NCI-H2196 (cell line): ENCODE measurements at regions not wholly inside any gene's neighbourhood (a gene's known extent, or its start where the extent isn't known, plus 50 kb on each side); places are given as distances from the start of the nearest gene placed in this dataset.
"Not testable (repeated sequence)": the region's sequence is repeated elsewhere in the genome, so short reads cannot be mapped to it uniquely, and the experiment has no call there.

Source experiments
- DNase-seq: peaks from one replicate; lab custom pipeline; 2025; ENCODE audit not compliant: unreplicated experiment; lab: John Stamatoyannopoulos, UW

DNA sequence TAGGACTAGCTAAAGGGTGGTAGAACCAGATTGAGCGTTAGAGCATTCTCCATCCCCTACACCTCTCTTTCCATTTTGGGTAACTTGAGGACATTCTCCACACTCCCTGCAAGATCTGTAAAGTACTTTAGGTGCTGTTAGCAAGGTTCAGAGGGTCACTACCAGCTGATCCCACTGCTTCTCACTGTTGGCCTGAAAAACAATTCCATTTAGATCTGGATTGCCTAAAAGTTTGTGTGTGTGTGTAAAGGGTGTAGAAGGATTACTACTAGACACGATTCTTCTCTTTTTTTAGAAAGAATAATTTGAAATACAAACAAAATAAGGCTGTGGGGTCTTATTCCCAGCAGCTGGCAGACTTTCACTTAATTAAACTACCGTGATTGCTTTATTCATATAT is 95.1 kb upstream of the TMEM178A start:
- DNase-seq, result no peak

DNA sequence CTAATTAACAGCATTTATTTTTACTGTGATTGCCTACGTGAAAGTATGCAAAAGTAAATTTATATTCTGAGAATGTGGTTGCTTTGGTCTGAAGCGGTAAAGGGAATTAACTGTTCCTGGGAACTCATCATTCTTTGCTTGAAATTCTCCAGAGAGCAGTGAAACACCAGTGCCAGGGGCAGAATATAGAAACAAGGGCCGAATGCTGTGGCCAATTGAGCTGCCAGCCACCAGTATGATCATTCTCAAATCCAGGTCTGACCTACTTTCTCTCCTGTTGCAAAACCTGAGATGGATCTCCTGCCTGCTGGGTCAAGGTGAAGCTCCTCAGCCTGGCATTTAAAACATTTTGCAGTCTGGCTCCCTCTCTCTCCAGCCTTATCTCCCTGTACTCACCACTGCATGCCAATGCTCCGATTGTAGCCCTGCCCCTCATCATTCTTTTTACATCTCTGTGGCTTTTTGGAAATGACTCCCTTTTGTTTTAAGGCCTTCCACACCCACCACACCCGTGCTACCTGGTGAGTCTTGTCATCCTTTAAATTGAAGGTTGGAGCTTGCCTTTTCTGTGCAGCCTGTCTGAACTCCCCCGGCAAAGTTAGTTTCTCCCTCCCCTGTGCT is 94.5 kb upstream of the TMEM178A start:
- no peak for DNase-seq

- no peak for DNase-seq
These were observed 92.4 kb upstream of the TMEM178A start for GRCh38 chr2:39573276-39573675.

DNA sequence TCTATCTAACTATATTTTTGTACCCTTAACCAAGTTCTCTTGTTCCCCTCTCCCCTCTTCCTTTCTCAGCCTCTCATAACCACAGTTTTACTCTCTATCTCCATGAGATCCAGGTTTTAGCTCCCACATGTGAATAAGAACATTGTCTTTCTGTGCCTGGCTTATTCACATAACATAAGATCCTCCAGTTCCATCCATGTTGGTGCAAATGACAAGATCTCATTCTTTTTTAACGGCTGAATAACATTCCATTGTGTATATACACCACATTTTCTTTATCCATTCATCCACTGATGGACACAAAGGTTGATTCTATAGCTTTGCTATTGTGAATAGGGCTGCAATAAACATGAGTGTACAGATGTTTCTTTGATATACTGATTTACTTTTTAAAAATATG is 83.9 kb upstream of the TMEM178A start:
- DNase-seq, result no peak

DNA sequence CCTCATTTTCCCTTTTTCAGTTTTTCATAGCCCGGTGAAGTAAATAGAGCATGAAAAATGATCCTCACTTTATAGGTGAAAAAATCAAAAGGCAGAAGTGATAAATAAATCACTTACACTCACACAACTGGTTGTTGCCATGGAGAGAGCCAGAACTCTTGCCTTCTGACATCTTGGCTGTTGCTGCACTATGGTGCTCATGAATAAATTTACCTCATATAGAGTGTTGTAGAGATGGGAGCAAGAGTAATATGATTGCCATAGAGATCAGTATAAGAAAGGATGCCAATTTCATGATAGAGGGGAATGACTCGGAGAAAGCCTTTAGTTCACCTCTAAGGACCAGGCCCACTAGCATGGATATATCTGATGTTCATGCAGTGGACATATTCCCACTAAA is 82.5 kb upstream of the TMEM178A start:
- DNase-seq, result no peak

GRCh38 chr2:39583781-39584180 is 81.9 kb upstream of the TMEM178A start:
- no peak for DNase-seq

- no peak for DNase-seq
These were observed 81.3 kb upstream of the TMEM178A start for GRCh38 chr2:39584283-39584965.

DNA sequence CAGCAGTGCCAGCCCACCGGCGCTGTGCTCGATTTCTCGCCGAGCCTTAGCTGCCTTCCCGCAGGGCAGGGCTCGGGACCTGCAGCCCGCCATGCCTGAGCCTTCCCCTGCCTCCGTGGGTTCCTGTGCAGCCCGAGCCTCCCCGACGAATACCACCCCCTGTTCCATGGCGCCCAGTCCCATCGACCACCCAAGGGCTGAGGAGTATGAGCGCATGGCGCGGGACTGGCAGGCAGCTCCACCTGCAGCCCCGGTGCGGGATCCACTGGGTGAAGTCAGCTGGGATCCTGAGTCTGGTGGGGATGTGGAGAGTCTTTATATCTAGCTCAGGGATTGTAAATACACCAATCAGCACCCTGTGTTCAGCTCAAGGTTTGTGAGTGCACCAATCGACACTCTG is 80.2 kb upstream of the TMEM178A start:
- DNase-seq, result not testable (repeated sequence)

DNA sequence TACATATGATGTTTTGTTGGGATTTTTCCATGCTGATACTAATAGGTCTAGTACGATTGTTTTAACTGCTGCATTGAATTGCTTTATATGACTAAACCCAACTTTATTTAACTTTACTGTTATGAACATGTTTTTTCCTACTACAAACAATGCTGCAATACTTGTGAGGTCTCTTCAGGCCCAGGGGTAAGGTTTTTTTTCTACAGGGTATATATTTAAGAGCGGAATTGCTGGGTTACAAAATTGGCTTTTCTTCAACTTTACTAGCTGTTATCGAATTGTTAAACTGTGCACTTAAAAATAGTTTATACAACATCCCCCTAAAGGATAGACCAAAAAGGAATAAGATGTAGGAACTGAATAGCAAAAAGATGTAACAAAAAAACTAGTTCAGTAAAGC is 78.5 kb upstream of the TMEM178A start:
- no peak for DNase-seq

DNA sequence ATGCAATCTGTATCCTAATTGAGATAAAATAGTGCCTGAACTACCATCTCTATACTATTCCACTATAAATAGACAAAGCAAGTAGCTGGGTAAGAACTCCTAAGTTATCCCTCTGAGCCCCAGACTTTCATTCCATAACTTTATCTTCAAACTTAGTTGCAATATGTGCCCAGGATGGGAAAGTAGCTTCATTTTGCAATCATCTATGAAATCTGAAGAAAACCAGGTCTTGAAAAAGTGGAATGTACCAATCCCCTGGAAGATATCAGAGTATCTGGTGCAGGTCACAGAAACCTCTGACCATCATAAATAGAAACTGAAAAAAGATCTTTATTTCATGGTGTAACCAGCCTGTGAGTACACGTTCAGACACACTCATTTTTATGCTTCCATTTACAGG is 78.1 kb upstream of the TMEM178A start:
- no peak for DNase-seq

GRCh38 chr2:39593439-39594393 is 72.0 kb upstream of the TMEM178A start:
- peak; percentile 33 for DNase-seq

DNA sequence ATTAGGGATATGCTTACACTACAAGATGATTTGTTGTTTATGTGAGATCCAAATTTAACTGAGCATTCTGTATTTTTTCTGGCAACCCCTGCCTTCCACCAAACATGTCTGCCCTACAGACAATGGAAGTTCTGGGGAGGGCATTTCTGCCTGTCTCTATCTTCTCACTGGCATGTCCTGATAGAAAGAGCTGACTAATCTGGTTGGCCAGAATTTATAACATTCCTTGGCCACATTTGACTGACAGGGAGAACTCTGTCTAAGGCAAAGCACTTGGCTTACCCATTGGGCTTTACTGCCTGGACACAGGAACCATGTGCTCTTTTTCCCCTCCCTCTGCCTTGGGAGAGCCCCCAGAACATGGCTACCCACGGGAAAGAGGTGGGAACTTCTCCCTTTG is 70.6 kb upstream of the TMEM178A start:
- no peak for DNase-seq

GRCh38 chr2:39597314-39597713 is 68.4 kb upstream of the TMEM178A start:
- no peak for DNase-seq

- no peak for DNase-seq
These were observed 63.1 kb upstream of the TMEM178A start for GRCh38 chr2:39602616-39603015.

- no peak for DNase-seq
These were observed 62.3 kb upstream of the TMEM178A start for GRCh38 chr2:39603436-39603835.

DNA sequence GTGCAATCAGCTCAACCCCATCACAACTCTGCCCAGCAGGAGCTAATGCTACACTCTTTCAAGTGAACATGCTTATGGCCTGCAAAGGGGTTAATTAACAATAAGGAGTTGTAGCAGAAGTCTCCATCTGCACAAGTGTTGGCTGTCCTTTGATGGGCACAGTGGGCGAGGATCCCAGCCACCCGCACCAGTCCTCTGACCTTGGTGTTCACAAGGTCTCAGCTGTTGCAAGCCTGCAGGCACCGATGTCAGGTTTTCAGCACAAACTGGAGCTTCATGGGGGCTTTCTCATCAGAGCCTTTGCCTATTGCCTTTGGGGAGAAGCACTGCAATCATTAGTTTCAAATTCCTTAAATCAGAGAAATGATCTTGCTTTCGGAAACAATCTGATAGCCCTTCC is 60.9 kb upstream of the TMEM178A start:
- no peak for DNase-seq

GRCh38 chr2:39606585-39606984 is 59.1 kb upstream of the TMEM178A start:
- DNase-seq, result no peak

DNA sequence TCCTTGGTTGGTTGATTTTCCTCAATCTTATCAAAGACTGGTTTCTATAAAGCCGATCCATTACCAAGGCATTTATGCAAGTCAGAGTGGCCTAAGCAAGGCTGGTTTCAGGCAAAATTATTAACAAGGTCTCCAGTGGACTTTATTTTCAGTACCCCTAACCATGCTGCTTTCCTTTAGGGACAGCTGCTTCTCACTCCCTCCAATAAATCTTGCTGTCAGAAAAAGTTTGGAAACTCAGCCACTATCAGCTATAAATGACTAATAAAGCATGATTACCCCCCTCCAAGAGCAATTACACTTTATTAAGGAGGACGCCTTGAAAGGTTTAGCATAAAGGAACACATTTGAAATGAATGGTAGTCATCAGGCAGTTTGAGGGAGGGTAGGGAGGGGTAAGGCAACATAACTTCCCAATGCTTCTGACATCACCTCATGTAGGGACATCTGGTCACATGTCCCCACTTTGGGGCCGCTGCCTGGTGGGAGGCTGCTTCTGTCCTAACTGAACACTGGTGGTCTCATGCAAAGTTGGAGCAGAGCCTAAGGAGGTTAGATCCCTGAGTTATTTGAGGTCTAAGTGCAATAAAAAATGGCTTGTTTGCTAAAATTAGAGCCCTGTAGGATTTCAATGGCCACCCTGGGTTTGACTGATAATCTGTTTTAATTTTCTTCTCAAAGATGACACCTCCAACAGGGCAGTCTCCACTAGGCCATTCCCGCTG is 58.0 kb upstream of the TMEM178A start:
- DNase-seq, result no peak

DNA sequence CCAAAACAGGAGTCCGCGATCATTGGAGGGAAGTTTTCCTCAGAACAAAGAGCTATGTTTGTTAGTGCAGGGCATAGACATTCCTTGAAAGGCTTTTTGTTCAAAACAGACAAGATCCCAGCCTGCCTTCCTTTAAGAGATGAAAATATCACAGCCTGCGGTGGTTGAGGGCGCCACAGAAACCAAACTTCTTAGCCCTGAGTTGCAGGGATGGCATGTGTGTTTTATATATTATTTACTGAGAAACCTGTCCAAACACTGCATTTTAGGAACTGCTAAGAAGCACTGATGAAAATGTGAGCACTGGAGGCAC is 57.5 kb upstream of the TMEM178A start:
- no peak for DNase-seq

GRCh38 chr2:39608686-39609441 is 56.9 kb upstream of the TMEM178A start:
- DNase-seq, result no peak

- DNase-seq, result no peak
These were observed 55.8 kb upstream of the TMEM178A start for GRCh38 chr2:39609917-39610316.
